ENCODE measurements at regions not wholly inside any gene's neighbourhood (a gene's known extent, or its start where the extent isn't known, plus 50 kb on each side); places are given as distances from the start of the nearest gene placed in this dataset.

GRCh38 chr3:95462161-95462560, 1352.2 kb upstream of the EPHA6 start:
- TF ChIP-seq CTCF (IDR thresholded peaks at IDR 0.05; ENCODE audit: insufficient read depth, low read length, poor library complexity, severe bottlenecking): no peak
- no peak for TF ChIP-seq EZH2phosphoT487 (conservative IDR thresholded peaks at IDR 0.05; ENCODE audit: low read length)
